AG09319 (cell line): ENCODE measurements at regions not wholly inside any gene's neighbourhood (a gene's known extent, or its start where the extent isn't known, plus 50 kb on each side); places are given as distances from the start of the nearest gene placed in this dataset.

Source experiments
- DNase-seq: peaks from one replicate; pipeline ENCODE4 v3.0.0-alpha.2; 2010; ENCODE audit warnings: low read depth; ENCODE audit errors: extremely low read depth
- TF ChIP-seq, protein P1 (sequence below): IDR thresholded peaks from 2 replicates; pipeline ENCODE4 v1.5.1; 2011; ENCODE audit warnings: low read depth, mild to moderate bottlenecking, inconsistent platforms, low read length, moderate library complexity

DNA sequence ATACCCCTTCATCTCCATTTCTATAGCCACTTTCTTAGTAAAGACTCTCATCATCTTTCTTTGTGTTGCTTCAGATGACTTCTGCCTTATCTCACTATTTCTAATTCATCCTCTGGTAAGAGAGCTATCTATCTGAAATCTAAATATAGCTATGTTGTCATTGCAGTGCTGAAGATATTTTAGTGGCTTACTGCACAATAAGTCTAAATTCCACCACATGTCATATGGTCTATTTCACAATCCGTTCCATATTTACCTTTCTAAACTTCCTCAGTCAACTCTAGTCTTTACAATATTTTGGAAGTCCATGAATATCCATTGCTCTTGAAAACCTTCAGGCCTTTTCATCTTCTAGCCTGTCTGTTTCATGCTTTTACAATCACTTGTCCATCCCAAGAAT lies 465.1 kb upstream of the SLC10A2 start:
- no peak for DNase-seq
- TF ChIP-seq, protein P1, sequence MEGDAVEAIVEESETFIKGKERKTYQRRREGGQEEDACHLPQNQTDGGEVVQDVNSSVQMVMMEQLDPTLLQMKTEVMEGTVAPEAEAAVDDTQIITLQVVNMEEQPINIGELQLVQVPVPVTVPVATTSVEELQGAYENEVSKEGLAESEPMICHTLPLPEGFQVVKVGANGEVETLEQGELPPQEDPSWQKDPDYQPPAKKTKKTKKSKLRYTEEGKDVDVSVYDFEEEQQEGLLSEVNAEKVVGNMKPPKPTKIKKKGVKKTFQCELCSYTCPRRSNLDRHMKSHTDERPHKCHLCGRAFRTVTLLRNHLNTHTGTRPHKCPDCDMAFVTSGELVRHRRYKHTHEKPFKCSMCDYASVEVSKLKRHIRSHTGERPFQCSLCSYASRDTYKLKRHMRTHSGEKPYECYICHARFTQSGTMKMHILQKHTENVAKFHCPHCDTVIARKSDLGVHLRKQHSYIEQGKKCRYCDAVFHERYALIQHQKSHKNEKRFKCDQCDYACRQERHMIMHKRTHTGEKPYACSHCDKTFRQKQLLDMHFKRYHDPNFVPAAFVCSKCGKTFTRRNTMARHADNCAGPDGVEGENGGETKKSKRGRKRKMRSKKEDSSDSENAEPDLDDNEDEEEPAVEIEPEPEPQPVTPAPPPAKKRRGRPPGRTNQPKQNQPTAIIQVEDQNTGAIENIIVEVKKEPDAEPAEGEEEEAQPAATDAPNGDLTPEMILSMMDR, result no peak

DNA sequence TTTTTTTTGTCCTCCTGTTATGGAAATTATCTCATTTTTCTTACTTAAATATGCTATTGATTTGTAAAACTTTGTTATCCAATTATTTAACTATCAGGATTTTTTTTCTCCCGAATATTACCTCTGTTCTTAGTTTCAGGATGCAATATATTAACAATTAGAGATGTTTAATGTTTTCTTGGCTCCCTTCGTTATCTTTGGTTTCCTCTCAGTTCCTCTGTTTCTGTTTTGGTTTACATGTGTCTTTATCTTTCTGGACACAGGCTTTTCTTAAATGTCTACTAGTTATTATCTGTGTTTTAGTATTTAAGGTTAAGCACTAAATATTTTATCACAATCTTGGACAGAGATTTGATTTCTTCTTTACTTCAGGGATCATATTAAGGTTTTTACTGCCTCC lies 462.2 kb upstream of the SLC10A2 start:
- TF ChIP-seq, protein P1, result no peak
- DNase-seq, result no peak

DNA sequence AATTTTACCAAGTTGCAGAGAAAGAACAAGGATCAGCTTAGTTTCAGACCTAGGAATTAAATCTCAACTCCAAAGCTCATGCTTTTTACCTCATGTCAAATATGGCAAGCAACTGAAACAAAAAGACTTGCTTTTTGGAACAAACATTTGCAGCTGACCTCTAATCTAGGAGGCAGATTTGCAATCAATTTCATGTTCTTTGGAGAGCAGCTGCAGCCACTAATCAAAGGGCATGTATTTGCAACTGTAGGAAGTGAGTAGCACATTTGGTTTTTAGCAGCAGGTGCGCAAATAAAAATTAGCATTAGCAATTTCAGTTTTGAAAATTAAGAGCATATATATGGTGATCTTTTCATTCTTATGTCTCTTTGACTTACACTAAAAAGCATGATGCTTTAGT lies 459.3 kb upstream of the SLC10A2 start:
- TF ChIP-seq, protein P1, result no peak
- DNase-seq, result no peak

GRCh38 chr13:103523858-103524257 lies 457.6 kb upstream of the SLC10A2 start:
- TF ChIP-seq, protein P1, result no peak

GRCh38 chr13:103521532-103521931 lies 455.3 kb upstream of the SLC10A2 start:
- no peak for DNase-seq
- TF ChIP-seq, protein P1, result no peak

More at GRCh38 chr13:103523858-103524257, 457.6 kb upstream of the SLC10A2 start:
- no peak for DNase-seq

- TF ChIP-seq, protein P1, result no peak
- no peak for DNase-seq
Measured at GRCh38 chr13:103517768-103518102, 451.5 kb upstream of the SLC10A2 start.

DNA sequence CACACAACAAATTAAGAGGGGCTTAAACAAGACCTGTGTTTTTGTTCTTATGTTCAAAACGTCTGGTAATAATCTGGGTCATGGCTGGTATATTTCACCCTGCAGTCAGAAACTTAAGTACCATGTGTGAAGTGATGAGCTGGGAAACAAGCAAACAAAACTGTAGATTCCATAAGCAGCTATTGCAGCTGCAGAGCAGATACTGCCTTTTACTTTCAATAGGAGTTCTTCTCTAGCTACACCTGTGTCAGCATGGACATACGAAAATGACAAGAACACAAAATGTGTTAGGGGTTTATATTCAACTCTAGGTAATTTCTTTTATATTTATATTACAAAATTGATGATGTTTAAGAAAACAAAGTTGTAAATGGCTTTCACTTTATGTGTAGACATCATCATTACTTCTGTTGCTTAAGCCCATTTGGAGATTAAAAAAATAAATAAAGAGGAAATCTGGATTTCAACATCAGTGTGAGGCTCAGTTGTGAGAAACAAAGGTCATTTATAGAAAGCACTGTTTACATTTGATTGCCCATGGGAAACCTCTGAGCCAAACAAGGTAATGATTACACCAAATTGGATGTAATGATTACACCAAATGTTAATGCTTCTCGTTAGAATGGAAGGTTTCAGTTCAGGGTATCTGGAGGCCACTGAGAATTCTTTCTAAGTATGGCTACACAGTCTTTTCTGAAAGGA lies 451.0 kb upstream of the SLC10A2 start:
- no peak for DNase-seq
- TF ChIP-seq, protein P1, result no peak
